ENCODE measurements at regions not wholly inside any gene's neighbourhood (a gene's known extent, or its start where the extent isn't known, plus 50 kb on each side); places are given as distances from the start of the nearest gene placed in this dataset.

- in situ Hi-C loops (cut with MboI) (no loop called here), intact Hi-C loops (cut with micrococcal nuclease; ENCODE audit: unreplicated experiment) (no loop called here)
- Histone ChIP-seq H3K27me3 (replicated peaks in 1 of 2; ENCODE audit: control insufficient read depth in 2 of 2, insufficient read depth in 2 of 2, low read length in 1 of 2) (no peaks in the 10 kb centered on the region; a peak in 1 of 4 replicates), H3K4me2 (ENCODE audit: control insufficient read depth, insufficient read depth) (no peak overlapping the region), H2AFZ (ENCODE audit: control insufficient read depth, low read depth, low read length) (no peak overlapping the region), H3K36me3 (ENCODE audit: control insufficient read depth in 2 of 2, insufficient read depth in 2 of 2, low read length in 1 of 2) (no peaks in the 10 kb centered on the region), H3K9me3 (replicated peaks; ENCODE audit: control insufficient read depth, insufficient read depth, low read length) (no peaks in the 10 kb centered on the region), H3K4me3 (no peak overlapping the region), H3K4me1 (ENCODE audit: control insufficient read depth, insufficient read depth, low read length) (no peaks in the 10 kb centered on the region), H3K27ac (ENCODE audit: control insufficient read depth, insufficient read depth) (no peak overlapping the region), H3K9ac (ENCODE audit: control insufficient read depth, insufficient read depth, low read length) (no peak overlapping the region), H4K20me1 (ENCODE audit: control insufficient read depth, insufficient read depth) (no peaks in the 10 kb centered on the region), H3K79me2 (ENCODE audit: control insufficient read depth, insufficient read depth, low read length) (no peaks in the 10 kb centered on the region)
- CTCF ChIA-PET, result interaction anchor here (0.5 kb wide), 1 partner anchor 99 kb away, joined by 3 read pairs; no protein-coding TSS in a partner anchor
- DNase-seq (ENCODE audit: low read depth, low spot score), result no peak
- 13% methylated on average over 5 of the region's 5 CpGs for WGBS (ENCODE audit: insufficient coverage, insufficient replicate concordance, low lambda C conversion rate, missing lambda C conversion rate)
- POLR2A ChIA-PET, result no interaction called here
- SMC1A ChIA-PET (ENCODE audit: uncharacterized antibody, unreplicated experiment), result no interaction called here
- TF ChIP-seq E4F1 (IDR thresholded peaks at IDR 0.05; ENCODE audit: borderline replicate concordance, partially characterized antibody), result no peak
- TF ChIP-seq HCFC1 (IDR thresholded peaks at IDR 0.05; ENCODE audit: low read length), result no peak
- TF ChIP-seq GATAD2B (conservative IDR thresholded peaks at IDR 0.05; ENCODE audit: low read depth), result no peak
- TF ChIP-seq BCLAF1 (IDR thresholded peaks at IDR 0.05), result no peak
- TF ChIP-seq GABPA (IDR thresholded peaks at IDR 0.05; ENCODE audit: low read depth), result no peak
- no peak for TF ChIP-seq IRF3 (IDR thresholded peaks at IDR 0.05)
- no peak for TF ChIP-seq REST (IDR thresholded peaks at IDR 0.05; ENCODE audit: low read depth, low read length)
- no peak for TF ChIP-seq HDGF (IDR thresholded peaks at IDR 0.05)
- no peak for ATAC-seq
- FAIRE-seq, result no peak
- no TSS peak for BruUV-seq (replicated peaks)
- RAD21 ChIA-PET (ENCODE audit: unreplicated experiment), result no interaction called here
Measured at GRCh38 chr1:53378061-53378460, 50.2 kb upstream of the LRP8 start.
